Smooth muscle cell (in vitro differentiated cells): ENCODE measurements at regions not wholly inside any gene's neighbourhood (a gene's known extent, or its start where the extent isn't known, plus 50 kb on each side); places are given as distances from the start of the nearest gene placed in this dataset.

Source experiments
- DNase-seq: peaks from one replicate; lab custom pipeline; 2025; ENCODE audit not compliant: unreplicated experiment; lab: John Stamatoyannopoulos, UW
- H2AFZ ChIP-seq: fragments of 200-600 bp; sonication (generic); 2 replicates; pipeline ENCODE4 v1.6.0; 2016; ENCODE audit warnings: antibody characterized with exemption, low read depth, mild to moderate bottlenecking
- H3F3A ChIP-seq: fragments of 200-600 bp; sonication (generic); 2 replicates; pipeline ENCODE4 v1.6.0; 2017; ENCODE audit warnings: antibody characterized with exemption, low read depth
- H3K27ac ChIP-seq: fragments of 200-600 bp; sonication (generic); 2 replicates; pipeline ENCODE4 v1.5.1; 2016; ENCODE audit warnings: low read depth, mild to moderate bottlenecking
- H3K27me3 ChIP-seq: fragments of 200-600 bp; sonication (generic); 2 replicates; pipeline ENCODE4 v1.6.1; 2016; ENCODE audit warnings: low read depth, mild to moderate bottlenecking
- H3K36me3 ChIP-seq: fragments of 200-600 bp; sonication (generic); 2 replicates; pipeline ENCODE4 v1.5.1; 2016; ENCODE audit warnings: low read depth
- H3K4me1 ChIP-seq: fragments of 200-600 bp; sonication (generic); 2 replicates; pipeline ENCODE4 v1.5.1; 2016; ENCODE audit warnings: low read depth
- H3K4me2 ChIP-seq: fragments of 200-600 bp; sonication (generic); 2 replicates; pipeline ENCODE4 v1.6.0; 2016; ENCODE audit warnings: mild to moderate bottlenecking
- H3K4me3 ChIP-seq: fragments of 200-600 bp; sonication (generic); 2 replicates; pipeline ENCODE4 v1.5.1; 2016; ENCODE audit warnings: mild to moderate bottlenecking
- H3K79me2 ChIP-seq: fragments of 200-600 bp; sonication (generic); 2 replicates; pipeline ENCODE4 v1.6.0; 2016; ENCODE audit warnings: low read depth, mild to moderate bottlenecking
- H3K9ac ChIP-seq: fragments of 200-600 bp; sonication (generic); 2 replicates; pipeline ENCODE4 v1.6.0; 2016; ENCODE audit warnings: low read depth
- H3K9me3 ChIP-seq: fragments of 200-600 bp; sonication (generic); replicated peaks from 2 replicates; pipeline ENCODE4 v1.5.1; 2016; ENCODE audit warnings: low read depth
- H4K20me1 ChIP-seq: fragments of 200-600 bp; sonication (generic); 2 replicates; pipeline ENCODE4 v1.6.0; 2016; ENCODE audit warnings: low read depth
- CTCF ChIP-seq: fragments of 200-600 bp; sonication (generic); IDR thresholded peaks from 2 replicates; pipeline ENCODE4 v1.5.1; 2017; ENCODE audit warnings: borderline replicate concordance, mild to moderate bottlenecking, antibody characterized with exemption; ENCODE audit not compliant: insufficient read depth, poor library complexity, severe bottlenecking
- WGBS: methylation state at CpG from one replicate; pipeline ENCODE4 v1.1.7; 2016; ENCODE audit warnings: low lambda C conversion rate; 5-methylcytosine and 5-hydroxymethylcytosine counted together

DNA sequence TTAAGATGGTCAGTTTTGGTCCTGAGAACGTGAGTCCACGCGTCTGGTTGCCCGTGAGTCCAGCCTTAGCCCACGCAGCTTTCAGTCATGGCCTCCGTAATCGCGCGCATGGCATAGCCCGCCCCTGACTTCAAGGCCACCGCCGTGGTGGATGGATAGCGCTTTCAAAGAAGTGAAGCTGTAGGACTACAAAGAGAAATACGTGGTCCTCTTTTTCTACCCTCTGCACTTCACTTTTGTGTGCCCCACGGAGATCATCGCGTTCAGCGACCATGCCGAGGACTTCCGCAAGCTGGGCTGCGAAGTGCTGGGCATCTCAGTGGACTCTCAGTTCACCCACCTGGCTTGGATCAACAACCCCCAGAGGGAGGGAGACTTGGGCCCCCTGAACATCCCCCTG lies 142.0 kb upstream of the MCHR2 start:
- 97% methylated on average over 21 of the region's 21 CpGs for WGBS
- Histone ChIP-seq H3K27ac (no peak overlapping the region), H3K4me1 (no peaks in the 10 kb centered on the region), H3K27me3 (no peaks in the 10 kb centered on the region), H4K20me1 (no peaks in the 10 kb centered on the region), H3K9me3 (peaks cover 4% of the 10 kb centered on the region), H3K9ac (no peak overlapping the region), H2AFZ (no peak overlapping the region), H3F3A (no peaks in the 10 kb centered on the region), H3K36me3 (no peaks in the 10 kb centered on the region), H3K4me2 (no peak overlapping the region), H3K4me3 (no peak overlapping the region), H3K79me2 (no peaks in the 10 kb centered on the region)
- no peak for TF ChIP-seq CTCF
- no peak for DNase-seq

DNA sequence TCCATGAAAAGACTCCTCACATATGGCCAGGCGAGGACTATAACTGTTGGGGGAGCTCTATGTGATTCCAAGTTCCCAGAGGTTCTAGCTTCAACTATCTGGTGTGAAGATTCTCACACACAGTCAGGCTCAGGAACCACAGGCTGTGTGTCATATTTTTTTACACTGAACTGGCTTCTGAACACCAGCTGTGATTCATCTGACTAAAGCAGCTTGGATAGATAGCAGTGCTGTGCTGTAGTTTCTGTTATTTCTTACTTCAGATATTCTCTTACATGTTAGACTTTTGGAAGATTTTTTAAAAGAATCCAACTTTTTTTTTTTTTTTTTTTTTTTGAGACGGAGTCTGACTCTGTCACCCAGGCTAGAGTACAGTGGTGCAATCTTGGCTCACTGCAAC lies 140.7 kb upstream of the MCHR2 start:
- WGBS: 68% methylated on average over 2 of the region's 2 CpGs
- Histone ChIP-seq H3K36me3 (no peaks in the 10 kb centered on the region), H3K27ac (no peak overlapping the region), H3K79me2 (no peaks in the 10 kb centered on the region), H2AFZ (no peak overlapping the region), H3K4me2 (no peak overlapping the region), H3K9me3 (peaks cover 8% of the 10 kb centered on the region), H3K27me3 (no peaks in the 10 kb centered on the region), H3K9ac (no peak overlapping the region), H3K4me3 (no peak overlapping the region), H3K4me1 (no peaks in the 10 kb centered on the region), H4K20me1 (no peaks in the 10 kb centered on the region), H3F3A (no peaks in the 10 kb centered on the region)
- no peak for TF ChIP-seq CTCF
- DNase-seq: no peak

GRCh38 chr6:100134297-100134696 lies 140.3 kb upstream of the MCHR2 start:
- WGBS: 69% methylated on average over 2 of the region's 2 CpGs
- Histone ChIP-seq H3F3A (no peaks in the 10 kb centered on the region), H4K20me1 (no peaks in the 10 kb centered on the region), H3K4me3 (no peak overlapping the region), H3K9ac (no peak overlapping the region), H3K4me2 (no peak overlapping the region), H3K27me3 (no peaks in the 10 kb centered on the region), H3K36me3 (no peaks in the 10 kb centered on the region), H3K4me1 (no peaks in the 10 kb centered on the region), H2AFZ (no peak overlapping the region), H3K9me3 (peaks cover 8% of the 10 kb centered on the region), H3K27ac (no peak overlapping the region), H3K79me2 (no peaks in the 10 kb centered on the region)
- no peak for TF ChIP-seq CTCF
- DNase-seq: no peak

DNA sequence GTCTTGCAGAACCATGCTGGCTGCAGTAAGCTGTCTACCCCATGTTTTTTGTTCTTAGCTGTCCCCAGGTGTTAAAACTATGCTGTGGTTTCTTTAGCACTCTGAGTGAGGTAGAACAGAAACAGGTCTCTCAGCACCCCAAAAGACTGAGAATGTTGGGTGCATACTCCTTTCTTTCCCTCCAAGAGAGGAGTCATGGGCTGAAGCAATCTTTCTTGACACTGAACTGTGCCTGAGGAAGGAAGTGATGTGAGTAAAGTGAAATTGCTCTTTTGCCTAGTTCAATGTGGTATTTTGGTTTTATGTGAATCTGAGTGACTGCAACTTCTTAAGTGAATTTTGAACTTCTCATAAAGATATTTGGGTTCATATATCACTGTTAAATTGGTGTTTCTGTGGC lies 138.0 kb upstream of the MCHR2 start:
- Histone ChIP-seq H2AFZ (no peak overlapping the region), H3K79me2 (no peaks in the 10 kb centered on the region), H4K20me1 (no peaks in the 10 kb centered on the region), H3K36me3 (no peaks in the 10 kb centered on the region), H3K4me3 (no peak overlapping the region), H3K4me2 (no peak overlapping the region), H3K27ac (no peak overlapping the region), H3K27me3 (no peaks in the 10 kb centered on the region), H3F3A (no peaks in the 10 kb centered on the region), H3K9me3 (peaks cover 8% of the 10 kb centered on the region), H3K9ac (no peak overlapping the region), H3K4me1 (no peaks in the 10 kb centered on the region)
- TF ChIP-seq CTCF: no peak
- no peak for DNase-seq
